ENCODE measurements at regions not wholly inside any gene's neighbourhood (a gene's known extent, or its start where the extent isn't known, plus 50 kb on each side); places are given as distances from the start of the nearest gene placed in this dataset.

DNA sequence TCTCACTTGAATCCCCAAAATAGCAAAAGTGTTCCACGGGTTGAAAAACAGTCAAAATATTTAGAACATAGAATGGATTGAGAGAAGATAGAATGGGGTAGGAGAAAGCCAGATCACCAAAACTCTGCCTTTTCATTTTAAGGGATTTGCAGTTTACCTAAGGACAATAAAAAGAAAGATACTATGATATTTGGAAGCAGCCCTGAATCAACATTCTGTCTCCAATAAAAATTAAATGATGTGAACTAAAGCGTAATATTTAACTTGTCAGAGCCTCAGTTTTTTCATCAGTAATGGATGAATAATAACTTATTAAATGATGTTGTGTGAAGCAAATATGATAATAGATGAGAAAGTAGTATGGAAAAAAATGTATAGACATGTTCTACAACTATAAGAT is 100.2 kb upstream of the REG3G start:
- TF ChIP-seq GATA1 (IDR thresholded peaks at IDR 0.05; ENCODE audit: low read depth, low read length): no peak
- no peak for TF ChIP-seq POLR2A (IDR thresholded peaks at IDR 0.05; ENCODE audit: low read length)
- no peak for DNase-seq

GRCh38 chr2:78928502-78928901 is 97.0 kb upstream of the REG3G start:
- TF ChIP-seq POLR2A (IDR thresholded peaks at IDR 0.05; ENCODE audit: low read length): no peak
- TF ChIP-seq GATA1 (IDR thresholded peaks at IDR 0.05; ENCODE audit: low read depth, low read length): no peak
- DNase-seq: no peak

- TF ChIP-seq GATA1 (IDR thresholded peaks at IDR 0.05; ENCODE audit: low read depth, low read length) (no peak), POLR2A (IDR thresholded peaks at IDR 0.05; ENCODE audit: low read length) (no peak)
- DNase-seq: no peak
Observed at GRCh38 chr2:78940998-78941397, 84.5 kb upstream of the REG3G start.

DNA sequence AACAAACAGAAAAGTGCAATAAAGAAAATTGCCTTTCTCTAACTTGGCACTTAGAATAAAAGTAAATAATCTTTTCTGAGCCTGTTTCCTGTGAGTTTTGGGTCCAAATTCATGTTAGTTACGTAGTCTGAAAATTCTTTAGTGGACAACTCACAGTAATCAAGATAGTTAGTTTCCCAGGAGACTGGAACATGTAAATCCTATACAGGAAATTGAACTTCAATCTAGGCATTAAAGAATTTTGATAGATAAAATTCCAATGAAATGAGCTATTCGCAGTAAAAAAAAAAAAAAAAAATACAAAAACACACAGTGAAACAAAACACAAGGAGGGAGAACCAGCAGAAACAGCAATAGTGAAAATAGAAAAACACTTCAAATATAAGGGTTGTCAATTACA is 83.8 kb upstream of the REG3G start:
- DNase-seq: no peak
- TF ChIP-seq POLR2A (IDR thresholded peaks at IDR 0.05; ENCODE audit: low read length) (no peak), GATA1 (IDR thresholded peaks at IDR 0.05; ENCODE audit: low read depth, low read length) (no peak)

DNA sequence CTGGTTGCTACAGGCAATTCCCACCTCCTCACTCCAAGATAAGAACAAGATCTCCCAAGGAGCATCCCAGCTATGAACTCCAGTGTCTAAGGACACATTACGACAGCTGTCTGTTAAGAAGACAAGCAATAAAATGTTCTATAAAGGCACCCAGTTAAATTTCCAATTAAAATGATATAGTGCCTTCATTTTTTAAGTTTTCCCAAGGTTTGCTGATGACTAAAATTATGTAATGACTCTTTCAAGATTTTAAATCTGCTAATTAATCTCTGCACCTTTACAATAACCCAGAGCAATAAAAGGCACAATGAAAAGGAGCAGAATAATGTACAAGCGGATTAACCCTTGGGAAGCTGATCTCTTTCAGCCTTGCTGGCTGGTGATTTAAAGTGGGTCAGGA is 61.6 kb upstream of the REG3G start:
- DNase-seq: no peak
- TF ChIP-seq GATA1 (IDR thresholded peaks at IDR 0.05; ENCODE audit: low read depth, low read length) (no peak), POLR2A (IDR thresholded peaks at IDR 0.05; ENCODE audit: low read length) (no peak)

DNA sequence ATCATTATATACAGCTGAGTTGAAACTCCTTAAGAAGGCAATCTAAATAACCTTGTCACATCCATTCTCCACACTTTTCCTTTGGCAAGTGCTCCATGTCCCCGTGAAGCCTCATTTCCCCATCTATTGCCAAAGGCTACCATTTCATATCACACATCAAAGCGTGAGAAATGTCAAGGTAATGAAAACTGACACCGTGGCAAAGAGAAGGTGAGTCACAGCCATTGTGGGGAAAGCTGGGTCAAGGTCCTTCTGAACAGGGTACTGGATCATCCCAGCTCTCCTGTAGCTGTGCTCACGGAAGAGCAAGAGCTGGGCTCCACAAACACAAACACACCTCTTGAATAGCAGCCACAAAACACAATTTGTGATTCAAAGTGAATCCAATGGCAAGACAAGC is 58.2 kb upstream of the REG3G start:
- TF ChIP-seq GATA1 (IDR thresholded peaks at IDR 0.05; ENCODE audit: low read depth, low read length) (no peak), POLR2A (IDR thresholded peaks at IDR 0.05; ENCODE audit: low read length) (no peak)
- no peak for DNase-seq

DNA sequence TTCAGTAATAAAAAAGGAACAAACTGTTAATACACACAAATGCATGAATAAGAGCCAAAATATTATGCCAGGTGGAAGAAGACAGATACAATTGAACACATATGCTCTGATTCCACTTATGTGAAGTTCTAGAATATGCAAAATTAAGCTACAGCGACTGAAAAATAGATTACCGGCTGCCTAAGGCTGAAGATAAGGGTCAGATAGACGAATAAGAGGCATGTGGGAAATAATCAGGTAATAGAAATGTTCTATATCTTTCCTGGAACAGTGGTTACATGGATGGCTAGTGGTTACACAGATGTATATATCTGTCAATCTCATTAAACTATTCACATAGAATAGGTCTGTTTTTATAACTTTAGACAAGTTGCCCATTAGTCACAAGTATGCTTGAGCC is 51.9 kb upstream of the REG3G start:
- TF ChIP-seq GATA1 (IDR thresholded peaks at IDR 0.05; ENCODE audit: low read depth, low read length) (no peak), POLR2A (IDR thresholded peaks at IDR 0.05; ENCODE audit: low read length) (no peak)
- no peak for DNase-seq
